ENCODE measurements at regions not wholly inside any gene's neighbourhood (a gene's known extent, or its start where the extent isn't known, plus 50 kb on each side); places are given as distances from the start of the nearest gene placed in this dataset.
"Not testable (repeated sequence)": the region's sequence is repeated elsewhere in the genome, so short reads cannot be mapped to it uniquely, and the experiment has no call there.

DNA sequence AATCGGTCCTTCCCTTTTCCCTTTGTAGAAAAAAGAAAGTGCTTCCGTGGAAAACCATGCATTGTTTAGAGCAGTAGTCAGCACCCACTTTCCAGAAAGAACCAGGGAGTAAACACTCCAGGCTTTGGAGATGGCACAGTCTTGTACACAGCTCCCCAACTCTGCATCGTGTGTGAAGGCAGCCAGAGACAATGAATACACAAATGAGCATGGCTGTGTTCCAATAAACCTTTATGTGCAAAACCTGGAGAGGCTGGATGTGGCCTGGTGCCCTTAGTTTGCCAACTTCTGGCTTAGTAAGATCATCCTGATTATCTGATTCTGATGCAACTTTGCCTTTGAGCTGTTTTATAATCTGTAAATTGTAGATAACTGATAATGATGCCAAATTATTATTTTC lies 463.4 kb upstream of the TMEM132C start:
- no peak overlapping the region for H3K27ac ChIP-seq
- H3K4me3 ChIP-seq (ENCODE audit: low read depth, low read length) = no peak overlapping the region
- no peak for TF ChIP-seq CTCF (IDR thresholded peaks at IDR 0.05; ENCODE audit: low read depth, low read length)
- H3K36me3 ChIP-seq = no peaks in the 10 kb centered on the region
- no peaks in the 10 kb centered on the region for H3K9me3 ChIP-seq (ENCODE audit: severe bottlenecking)
- no peaks in the 10 kb centered on the region for H3K27me3 ChIP-seq (ENCODE audit: insufficient read depth, low read depth, severe bottlenecking)
- DNase-seq = no peak

DNA sequence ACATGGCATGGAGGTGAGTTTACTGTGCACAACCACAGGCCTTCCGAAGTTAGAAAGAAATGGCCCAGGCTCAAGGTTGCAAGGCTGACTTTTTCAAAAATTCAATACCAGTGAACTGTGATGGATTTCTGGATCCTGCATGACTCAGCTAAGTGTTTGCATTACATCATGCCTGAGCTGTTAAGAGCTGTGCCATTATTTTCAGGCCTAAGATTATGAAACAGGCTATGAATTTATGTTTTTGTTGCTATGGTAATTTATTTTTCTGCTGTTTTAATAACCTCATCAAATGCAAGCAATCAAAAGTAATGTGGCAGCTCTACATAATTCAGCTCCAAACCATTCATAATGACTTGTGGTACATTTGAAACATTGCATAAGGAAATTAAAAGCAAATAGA lies 457.7 kb upstream of the TMEM132C start:
- DNase-seq = no peak
- Histone ChIP-seq H3K27me3 (ENCODE audit: insufficient read depth, low read depth, severe bottlenecking) (no peaks in the 10 kb centered on the region), H3K4me3 (ENCODE audit: low read depth, low read length) (no peak overlapping the region), H3K9me3 (ENCODE audit: severe bottlenecking) (no peaks in the 10 kb centered on the region), H3K36me3 (no peaks in the 10 kb centered on the region), H3K27ac (no peak overlapping the region)
- no peak for TF ChIP-seq CTCF (IDR thresholded peaks at IDR 0.05; ENCODE audit: low read depth, low read length)

- Histone ChIP-seq H3K4me3 (ENCODE audit: low read depth, low read length) (no peak overlapping the region), H3K27me3 (ENCODE audit: insufficient read depth, low read depth, severe bottlenecking) (no peaks in the 10 kb centered on the region), H3K9me3 (ENCODE audit: severe bottlenecking) (no peaks in the 10 kb centered on the region), H3K36me3 (no peaks in the 10 kb centered on the region), H3K27ac (no peak overlapping the region)
- DNase-seq = no peak
- TF ChIP-seq CTCF (IDR thresholded peaks at IDR 0.05; ENCODE audit: low read depth, low read length) = no peak
Observed at GRCh38 chr12:127810041-127810440, 456.9 kb upstream of the TMEM132C start.

GRCh38 chr12:127810459-127810858 lies 456.5 kb upstream of the TMEM132C start:
- not testable (repeated sequence) for H3K4me3 ChIP-seq (ENCODE audit: low read depth, low read length); H3K27me3 ChIP-seq (ENCODE audit: insufficient read depth, low read depth, severe bottlenecking); H3K27ac ChIP-seq; H3K36me3 ChIP-seq; H3K9me3 ChIP-seq (ENCODE audit: severe bottlenecking); DNase-seq

DNA sequence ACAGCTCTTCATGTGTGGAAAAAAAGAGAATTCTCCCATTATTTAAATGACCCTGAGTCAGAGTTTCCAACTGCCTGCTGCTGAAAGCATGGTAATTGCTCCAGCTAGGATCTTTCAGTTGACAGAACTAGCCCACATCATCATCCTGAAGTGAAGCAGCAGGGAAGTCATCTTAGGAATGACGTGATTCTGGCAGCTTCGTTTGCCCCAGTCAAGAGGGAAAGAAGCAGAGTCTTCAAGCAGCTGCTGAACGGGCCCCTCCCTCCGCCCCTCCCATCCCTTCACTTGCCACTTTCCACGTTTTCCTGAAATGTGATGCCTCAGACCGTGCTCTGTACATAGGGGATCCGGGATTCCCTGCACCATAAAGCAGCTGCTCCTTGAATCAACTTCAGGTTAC lies 455.0 kb upstream of the TMEM132C start:
- Histone ChIP-seq H3K36me3 (no peaks in the 10 kb centered on the region), H3K27ac (no peak overlapping the region), H3K4me3 (ENCODE audit: low read depth, low read length) (no peak overlapping the region), H3K27me3 (ENCODE audit: insufficient read depth, low read depth, severe bottlenecking) (no peaks in the 10 kb centered on the region), H3K9me3 (ENCODE audit: severe bottlenecking) (no peaks in the 10 kb centered on the region)
- TF ChIP-seq CTCF (IDR thresholded peaks at IDR 0.05; ENCODE audit: low read depth, low read length) = no peak
- DNase-seq = no peak

DNA sequence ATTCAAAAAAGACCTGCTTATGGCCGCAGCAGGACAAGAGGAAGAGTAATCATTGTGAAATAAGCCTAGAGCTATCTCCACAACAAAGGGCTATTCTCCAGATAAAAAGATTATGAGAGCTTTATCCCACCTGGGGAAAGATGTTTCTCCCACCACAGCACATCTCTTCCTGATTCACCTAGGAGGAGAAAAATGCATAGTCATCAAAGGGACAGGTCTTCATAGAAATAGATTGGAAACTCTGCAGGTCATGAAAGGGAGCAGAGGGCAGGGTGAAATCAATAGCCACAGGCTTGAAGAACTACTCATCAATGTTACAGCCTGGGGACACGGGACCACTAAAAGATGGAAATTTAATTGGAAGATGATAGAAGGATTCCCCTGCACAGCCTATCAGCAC lies 453.8 kb upstream of the TMEM132C start:
- H3K27ac ChIP-seq = no peak overlapping the region
- DNase-seq = no peak
- no peak for TF ChIP-seq CTCF (IDR thresholded peaks at IDR 0.05; ENCODE audit: low read depth, low read length)
- H3K4me3 ChIP-seq (ENCODE audit: low read depth, low read length) = no peak overlapping the region
- no peaks in the 10 kb centered on the region for H3K27me3 ChIP-seq (ENCODE audit: insufficient read depth, low read depth, severe bottlenecking)
- no peaks in the 10 kb centered on the region for H3K36me3 ChIP-seq
- no peaks in the 10 kb centered on the region for H3K9me3 ChIP-seq (ENCODE audit: severe bottlenecking)
